HG02623 (cell line): ENCODE measurements at regions not wholly inside any gene's neighbourhood (a gene's known extent, or its start where the extent isn't known, plus 50 kb on each side); places are given as distances from the start of the nearest gene placed in this dataset.
"Not testable (repeated sequence)": the region's sequence is repeated elsewhere in the genome, so short reads cannot be mapped to it uniquely, and the experiment has no call there.

Source experiments
- ATAC-seq: cut with Tn5 transposase; IDR thresholded peaks from one replicate; pipeline ENCODE4 v1.9.1; 2021; ENCODE audit warnings: moderate library complexity; ENCODE audit not compliant: unreplicated experiment

DNA sequence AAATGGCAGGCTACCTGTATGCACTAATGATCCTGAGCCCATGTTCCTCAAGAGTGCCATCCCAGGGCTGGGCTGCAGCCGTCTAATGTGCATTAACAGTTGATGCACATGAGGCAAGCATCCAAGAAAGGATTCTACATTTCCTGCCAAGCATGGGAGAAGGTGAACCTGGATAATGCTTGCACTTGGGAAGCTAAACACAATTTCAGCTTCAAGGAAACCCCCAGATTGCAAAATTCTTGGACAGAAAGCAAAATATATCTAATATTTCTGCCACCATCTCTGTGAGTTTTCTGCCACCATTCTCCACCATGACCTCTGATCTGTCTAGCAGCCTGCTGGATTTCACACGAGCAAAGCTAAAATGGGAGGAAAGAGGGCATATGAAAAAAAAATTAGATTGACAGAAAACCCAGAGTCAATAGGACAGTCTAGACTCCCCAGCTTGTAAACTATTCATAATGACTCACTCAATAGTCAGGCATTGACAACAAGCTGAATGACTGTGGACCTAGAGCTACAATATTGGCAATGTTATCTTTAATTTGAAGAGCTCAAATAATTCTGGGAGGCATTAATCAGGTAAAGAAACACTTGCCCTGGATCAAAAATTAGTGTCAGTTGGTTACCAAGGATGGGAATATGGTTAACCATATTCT lies 91.9 kb upstream of the BCL2L14 start:
- no peak for ATAC-seq

DNA sequence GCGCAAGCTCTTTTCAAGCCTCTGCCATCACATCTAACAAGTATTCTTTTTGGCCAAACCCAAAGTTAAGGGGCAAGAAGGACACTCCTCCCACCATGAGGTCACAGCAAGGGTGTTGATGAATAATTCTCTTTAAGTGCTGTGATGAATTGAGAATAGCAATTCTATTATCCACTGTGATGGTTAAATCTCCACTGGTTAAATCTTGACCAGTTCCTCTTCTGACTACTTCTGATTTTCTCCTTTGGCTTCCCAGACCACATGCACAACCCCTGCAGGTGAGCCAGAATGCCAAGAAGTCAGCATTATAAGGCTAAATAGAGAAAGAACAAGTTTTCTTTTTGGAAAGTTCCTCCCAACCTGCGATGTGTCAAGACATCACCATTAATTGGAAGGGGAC lies 90.6 kb upstream of the BCL2L14 start:
- no peak for ATAC-seq

- ATAC-seq = peak; percentile 67
Measured at GRCh38 chr12:11981121-11981733, 89.5 kb upstream of the BCL2L14 start.

GRCh38 chr12:11984417-11984816 lies 86.3 kb upstream of the BCL2L14 start:
- ATAC-seq = no peak

DNA sequence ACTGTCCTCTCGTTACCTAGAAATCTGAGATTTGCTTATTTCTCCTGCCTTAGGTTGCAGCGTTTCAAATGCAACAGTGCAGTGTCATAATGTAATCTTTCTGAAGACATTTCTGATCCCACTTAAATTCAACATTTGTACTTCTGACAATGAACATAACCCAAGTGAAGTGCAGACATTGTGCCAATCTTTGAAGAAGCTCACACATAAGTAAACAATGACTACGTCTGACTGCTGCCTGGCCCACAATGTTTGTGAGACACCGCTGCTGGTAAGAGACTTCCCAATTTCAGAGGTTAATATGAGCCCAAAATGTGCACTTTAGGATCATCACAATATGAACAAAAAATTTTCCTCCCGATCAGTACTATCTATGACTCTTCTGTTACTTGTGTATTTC lies 84.6 kb upstream of the BCL2L14 start:
- ATAC-seq = no peak

- ATAC-seq = no peak
Measured at GRCh38 chr12:11987901-11988300, 82.8 kb upstream of the BCL2L14 start.

GRCh38 chr12:11991604-11992003 lies 79.1 kb upstream of the BCL2L14 start:
- no peak for ATAC-seq

DNA sequence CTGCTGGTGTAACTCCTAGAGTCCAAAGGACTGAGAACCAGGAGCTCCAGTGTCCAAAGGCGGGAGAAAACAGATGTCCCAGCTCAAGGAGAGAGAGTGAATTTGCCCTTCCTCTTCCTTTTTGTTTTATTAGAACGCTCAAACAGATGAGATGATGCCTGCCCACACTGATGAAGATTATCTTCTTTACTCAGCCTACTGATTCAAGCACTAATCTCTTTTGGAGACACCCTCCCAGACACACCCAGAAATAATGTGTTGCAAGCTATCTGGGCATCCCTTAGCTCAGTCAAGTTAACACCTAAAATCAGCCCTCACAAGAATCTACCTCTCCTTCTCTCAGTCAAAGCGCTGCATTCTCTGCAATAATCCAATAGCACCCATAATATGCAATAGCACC lies 78.2 kb upstream of the BCL2L14 start:
- no peak for ATAC-seq

DNA sequence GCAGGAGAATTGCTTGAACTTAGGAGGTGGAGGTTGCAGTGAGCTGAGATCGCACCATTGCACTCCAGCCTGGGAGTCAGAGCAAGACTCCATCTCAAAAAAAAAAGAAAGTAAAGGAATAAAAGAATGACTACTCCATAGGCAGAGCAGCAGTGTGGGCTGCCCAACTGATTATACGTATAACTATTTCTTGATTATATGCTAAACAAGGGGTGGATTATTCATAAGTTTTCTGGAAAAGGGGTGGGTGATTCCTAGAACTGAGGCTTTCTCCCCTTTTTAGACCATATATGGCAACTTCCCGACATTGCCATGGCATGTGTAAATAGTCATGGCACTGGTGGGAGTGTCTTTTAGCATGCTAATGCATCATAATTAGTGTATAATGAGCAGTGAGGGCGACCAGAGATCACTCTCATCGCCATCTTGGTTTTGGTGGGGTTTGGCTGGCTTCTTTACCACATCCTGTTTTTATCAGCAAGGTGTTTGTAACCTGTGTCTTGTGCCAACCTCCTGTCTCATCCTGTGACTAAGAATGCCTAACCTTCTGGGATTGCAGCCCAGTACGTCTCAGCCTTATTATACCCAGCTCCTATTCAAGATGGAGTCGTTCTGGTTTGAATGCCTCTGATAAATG lies 72.3 kb upstream of the BCL2L14 start:
- ATAC-seq = not testable (repeated sequence)

GRCh38 chr12:11998944-11999315 lies 71.8 kb upstream of the BCL2L14 start:
- ATAC-seq = no peak

DNA sequence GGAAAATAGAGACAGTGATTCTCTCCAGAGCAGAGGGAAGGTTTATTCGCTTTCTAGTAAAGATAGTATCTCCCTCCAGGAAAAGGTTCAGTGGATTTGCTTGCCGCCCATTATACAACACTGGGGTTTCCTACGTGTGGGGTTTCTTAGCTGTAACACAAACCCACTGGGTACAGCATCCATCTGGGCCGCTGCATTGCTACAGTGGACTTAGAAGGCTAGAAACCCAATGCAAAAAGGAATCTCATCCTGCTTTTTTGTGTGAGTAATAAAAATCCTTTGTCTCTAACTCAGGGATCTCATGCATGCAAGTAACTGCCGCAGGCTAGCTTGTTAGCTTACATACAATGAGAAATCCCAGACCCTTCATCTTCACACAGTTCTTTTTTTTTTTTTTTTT lies 67.1 kb upstream of the BCL2L14 start:
- ATAC-seq = no peak

DNA sequence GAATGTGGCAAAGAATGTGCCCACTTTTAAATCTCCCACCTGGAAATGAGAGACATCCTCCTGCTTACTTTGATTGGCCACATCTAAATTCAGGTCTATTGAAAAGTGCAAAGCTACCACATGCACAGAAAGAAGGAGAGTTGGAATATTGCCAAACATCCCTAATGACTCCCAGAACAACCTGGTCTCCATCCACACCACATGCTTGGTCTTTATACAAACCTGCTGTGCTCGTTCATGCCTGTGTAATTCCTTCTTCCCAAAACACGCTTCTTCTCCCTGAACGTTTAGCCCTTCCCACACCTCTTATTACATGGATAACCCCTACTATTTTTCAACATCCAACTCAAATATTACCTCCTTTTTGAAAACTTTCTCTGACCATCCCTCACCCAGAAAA lies 66.2 kb upstream of the BCL2L14 start:
- no peak for ATAC-seq

GRCh38 chr12:12007001-12007712 lies 63.6 kb upstream of the BCL2L14 start:
- ATAC-seq = no peak

GRCh38 chr12:12007713-12008231 lies 63.0 kb upstream of the BCL2L14 start:
- no peak for ATAC-seq

- no peak for ATAC-seq
Measured at GRCh38 chr12:12008232-12008850, 62.4 kb upstream of the BCL2L14 start.

GRCh38 chr12:12008931-12009611 lies 61.7 kb upstream of the BCL2L14 start:
- peak; percentile 43 for ATAC-seq

DNA sequence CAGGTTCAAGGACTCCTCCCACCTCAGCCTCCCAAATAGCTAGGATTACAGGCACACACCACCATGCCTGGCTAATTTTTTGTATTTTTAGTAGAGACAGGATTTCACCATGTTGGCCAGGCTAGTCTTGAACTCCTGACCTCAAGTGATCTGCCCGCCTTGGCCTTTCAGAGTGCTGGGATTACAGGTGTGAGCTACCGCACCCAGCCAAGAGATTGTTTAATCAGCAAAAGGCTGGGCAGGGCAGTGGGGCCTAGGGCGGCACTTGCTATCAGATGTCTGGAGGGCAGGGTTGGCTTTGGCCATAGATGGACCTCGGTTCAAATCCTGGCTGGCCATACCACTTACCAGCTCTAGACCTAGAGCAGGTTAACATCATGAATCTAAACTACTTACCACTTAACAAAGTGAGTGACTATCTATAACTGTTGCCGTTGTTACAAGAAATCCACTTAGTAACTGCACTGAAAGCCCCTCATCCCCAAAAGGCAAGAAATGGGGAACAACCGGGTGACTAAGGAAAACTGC lies 60.9 kb upstream of the BCL2L14 start:
- ATAC-seq = not testable (repeated sequence)

- ATAC-seq = no peak
Measured at GRCh38 chr12:12010277-12011039, 60.3 kb upstream of the BCL2L14 start.

GRCh38 chr12:12011880-12012260 lies 58.9 kb upstream of the BCL2L14 start:
- ATAC-seq = no peak
